ENCODE measurements at regions not wholly inside any gene's neighbourhood (a gene's known extent, or its start where the extent isn't known, plus 50 kb on each side); places are given as distances from the start of the nearest gene placed in this dataset.
"Not testable (repeated sequence)": the region's sequence is repeated elsewhere in the genome, so short reads cannot be mapped to it uniquely, and the experiment has no call there.

- no peak for DNase-seq
Observed at GRCh38 chr4:131603705-131604104, 1545.4 kb upstream of the PCDH10 start.

GRCh38 chr4:131609039-131609438 lies 1540.1 kb upstream of the PCDH10 start:
- no peak for DNase-seq

- not testable (repeated sequence) for DNase-seq
Observed at GRCh38 chr4:131610517-131610916, 1538.6 kb upstream of the PCDH10 start.

DNA sequence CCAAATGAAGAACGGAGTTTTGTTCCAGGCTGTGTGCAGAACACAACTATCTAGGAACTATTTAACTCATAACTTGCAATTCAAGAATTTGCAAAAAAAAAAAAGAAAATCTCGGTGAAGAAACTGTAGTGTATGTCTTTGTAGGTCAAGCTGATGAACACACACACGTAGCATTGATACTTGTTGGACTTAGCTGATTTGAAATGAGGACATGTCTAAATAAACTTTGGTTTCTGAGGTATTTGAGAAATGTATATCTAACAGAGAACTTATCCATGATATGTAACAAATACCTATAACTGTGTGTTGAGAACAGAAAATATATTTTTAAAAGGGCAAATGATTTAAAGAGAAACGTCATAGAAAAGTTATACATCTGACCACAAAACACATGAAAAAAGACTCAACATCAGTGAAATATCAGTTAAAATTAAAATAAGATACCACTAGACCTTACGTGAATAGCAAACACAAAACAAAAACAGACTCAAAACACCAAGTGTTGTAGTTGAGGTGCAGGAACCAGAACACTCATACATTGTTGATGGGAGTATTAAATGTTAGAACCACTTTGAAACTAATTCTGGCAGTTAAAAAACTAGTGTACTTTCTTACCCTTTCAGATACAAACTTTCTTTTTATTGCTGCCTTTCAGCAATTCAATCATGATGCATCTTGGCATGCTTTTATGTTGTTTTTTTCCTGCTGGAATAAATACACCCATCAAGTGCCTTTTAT lies 1535.8 kb upstream of the PCDH10 start:
- DNase-seq: no peak

DNA sequence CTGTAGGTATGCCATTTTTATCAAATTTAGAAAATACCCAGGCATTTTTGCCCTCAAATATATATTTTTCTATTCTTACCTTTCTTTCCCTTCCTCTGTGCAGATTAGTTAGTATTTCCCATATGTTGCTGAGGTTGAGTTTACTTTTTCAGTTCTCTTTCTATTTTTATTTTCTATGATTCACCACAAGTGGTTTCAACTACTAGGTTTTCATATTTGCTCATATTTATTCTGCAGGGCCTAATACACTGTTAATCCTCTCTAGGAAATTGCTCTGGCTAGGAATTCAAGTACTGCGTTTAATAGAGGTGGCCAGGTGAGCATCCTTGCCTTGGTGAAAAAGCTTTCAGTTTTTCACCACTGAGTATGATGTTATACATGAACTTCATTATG lies 1535.3 kb upstream of the PCDH10 start:
- DNase-seq: no peak

- no peak for DNase-seq
Observed at GRCh38 chr4:131632877-131633276, 1516.2 kb upstream of the PCDH10 start.

DNA sequence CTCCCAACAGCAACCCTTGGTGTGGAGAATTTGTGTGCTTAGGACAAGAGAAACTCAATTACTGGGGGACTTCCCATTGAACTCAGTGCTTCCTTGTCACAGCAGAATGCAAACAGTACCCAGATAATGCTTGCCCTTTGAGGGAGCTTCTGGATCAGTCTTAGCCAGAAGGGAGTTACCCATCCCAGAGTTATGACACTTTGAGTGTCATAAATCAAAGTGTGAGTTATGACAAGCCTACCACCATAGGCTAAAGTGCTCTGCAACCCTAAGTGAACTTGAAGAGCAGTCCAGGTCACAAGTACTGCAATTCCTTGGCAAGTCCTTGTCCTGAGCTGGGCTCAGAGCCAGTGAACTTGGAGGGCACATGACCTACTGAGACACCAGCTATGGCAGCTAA lies 1513.9 kb upstream of the PCDH10 start:
- no peak for DNase-seq

DNA sequence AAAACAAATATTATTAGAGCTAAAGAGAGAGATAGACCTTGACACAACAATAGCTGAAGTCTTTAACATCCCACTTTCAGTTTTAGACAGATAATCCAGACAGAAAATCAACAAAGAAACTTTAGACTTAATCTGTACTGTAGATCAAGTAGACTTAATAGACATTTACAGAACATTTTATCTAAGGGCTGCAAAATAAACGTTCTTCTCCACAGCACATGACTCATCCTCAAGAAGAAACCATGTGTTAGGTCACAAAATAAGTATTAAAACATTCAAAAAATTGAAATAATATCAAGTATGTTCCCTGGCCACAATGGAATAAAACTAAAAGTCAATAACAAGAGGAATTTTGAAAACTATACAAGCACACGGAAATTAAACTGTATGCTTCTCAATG lies 1510.3 kb upstream of the PCDH10 start:
- DNase-seq: no peak

- no peak for DNase-seq
Observed at GRCh38 chr4:131644619-131645018, 1504.5 kb upstream of the PCDH10 start.

DNA sequence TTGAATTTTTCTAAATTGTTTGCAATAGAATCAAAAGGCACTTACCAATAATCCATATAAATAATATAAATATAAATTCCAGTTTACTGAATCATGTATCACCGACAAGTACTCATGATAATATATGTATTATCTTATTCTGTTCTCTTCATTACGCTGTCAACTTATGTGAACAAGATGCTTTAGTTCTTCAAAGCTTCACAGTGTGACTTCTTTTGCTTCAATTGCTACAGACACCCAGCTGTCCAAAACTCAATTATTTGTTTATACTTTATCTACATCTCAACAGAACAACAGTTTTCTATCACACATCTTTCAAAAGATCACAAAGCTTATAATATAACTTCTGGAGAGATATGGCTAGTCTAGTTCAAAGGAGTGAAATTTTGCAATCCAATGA lies 1499.9 kb upstream of the PCDH10 start:
- DNase-seq: no peak

DNA sequence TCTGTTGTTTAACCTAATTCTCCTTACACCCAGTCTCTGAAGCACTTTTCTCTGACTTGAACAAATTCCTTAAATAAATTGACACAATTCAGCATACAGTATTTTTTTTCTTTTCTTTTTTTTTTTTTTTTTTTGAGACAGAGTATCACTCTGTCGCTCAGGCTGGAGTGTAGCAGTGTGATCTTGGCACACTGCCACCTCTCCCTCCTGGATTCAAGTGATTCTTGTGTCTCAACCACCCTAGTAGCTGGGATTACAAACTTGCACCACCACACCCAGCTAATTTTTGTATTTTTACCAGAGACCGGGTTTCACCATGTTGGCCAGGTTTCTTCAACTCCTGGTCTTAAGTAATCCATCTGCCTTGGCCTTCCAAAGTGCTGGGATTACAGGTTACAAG lies 1498.1 kb upstream of the PCDH10 start:
- no peak for DNase-seq

DNA sequence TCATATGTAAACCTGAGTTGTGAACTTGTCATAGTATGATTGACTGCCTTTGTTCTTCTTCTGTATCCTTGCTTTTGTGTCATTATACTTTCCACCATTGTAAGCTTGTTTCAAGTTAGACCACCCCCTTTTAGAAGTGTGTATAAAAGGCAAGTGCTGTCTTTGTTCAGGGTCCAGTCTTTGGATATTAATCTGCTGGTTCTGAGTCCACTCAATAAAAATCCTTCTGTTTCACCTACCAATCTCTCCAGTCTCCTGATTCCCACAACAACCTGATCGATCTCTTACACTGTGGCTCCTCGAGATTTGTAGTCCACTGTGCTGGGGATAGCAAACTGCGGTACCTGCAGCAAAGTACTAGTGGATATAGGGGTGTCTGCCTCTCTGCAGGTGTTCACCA lies 1465.8 kb upstream of the PCDH10 start:
- not testable (repeated sequence) for DNase-seq

- no peak for DNase-seq
Observed at GRCh38 chr4:131721883-131722282, 1427.2 kb upstream of the PCDH10 start.

DNA sequence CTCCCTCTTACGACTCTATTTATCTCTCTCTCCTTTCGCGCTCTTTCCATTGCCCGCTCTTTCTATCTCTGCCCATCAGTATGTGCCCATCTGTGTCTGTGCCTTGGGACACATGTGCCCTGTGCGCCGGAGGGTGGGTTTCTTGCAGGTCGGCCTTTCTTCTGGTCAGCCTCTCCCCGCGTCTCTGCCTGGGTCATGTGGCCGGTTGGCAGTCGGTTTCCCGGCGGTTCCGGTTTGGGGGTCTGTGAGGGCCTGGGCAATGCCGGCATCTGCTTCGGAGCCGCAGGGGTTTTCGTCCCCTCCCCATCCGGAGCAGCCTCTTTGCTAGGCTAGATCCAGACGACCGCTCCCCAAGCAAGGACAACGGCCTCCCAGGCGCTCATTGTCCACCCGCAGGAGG lies 1426.0 kb upstream of the PCDH10 start:
- not testable (repeated sequence) for DNase-seq

DNA sequence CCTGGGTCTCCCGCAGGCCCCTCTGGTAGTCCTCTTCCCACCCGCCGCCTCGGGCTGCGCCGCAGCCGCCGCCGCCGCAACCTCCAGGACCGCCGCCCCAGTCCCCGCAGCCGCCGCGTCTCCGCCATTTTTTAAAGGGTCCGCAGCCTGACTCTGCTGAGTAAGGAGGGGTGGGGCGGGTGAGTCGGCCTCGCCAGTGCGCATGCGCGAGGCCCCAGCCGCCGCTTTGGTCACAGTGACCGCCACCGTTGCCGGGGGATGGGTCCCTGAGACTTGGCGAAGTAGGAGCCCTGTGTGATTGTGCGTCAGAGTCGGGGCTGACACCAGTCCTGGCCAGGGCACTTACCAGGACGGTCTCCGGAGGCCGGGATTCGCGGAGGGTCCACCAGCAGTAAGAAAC lies 1424.2 kb upstream of the PCDH10 start:
- DNase-seq: not testable (repeated sequence)

DNA sequence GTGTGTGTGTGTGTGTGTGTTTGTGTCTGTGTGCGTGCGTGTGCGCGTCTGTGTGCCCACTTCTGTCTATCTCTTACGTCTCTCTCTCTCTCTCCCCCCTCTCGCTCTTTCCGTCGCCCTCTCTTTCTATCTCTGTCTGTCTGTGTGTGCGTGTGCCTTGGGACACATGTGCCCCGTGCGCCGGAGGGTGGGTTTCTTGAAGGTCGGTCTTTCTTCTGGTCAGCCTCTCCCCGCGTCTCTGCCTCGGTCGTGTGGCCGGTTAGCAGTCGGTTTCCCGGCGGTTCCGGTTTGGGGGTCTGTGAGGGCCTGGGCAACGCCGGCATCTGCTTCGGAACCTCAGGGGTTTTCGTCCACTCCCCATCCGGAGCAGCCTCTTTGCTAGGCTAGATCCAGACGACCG lies 1423.6 kb upstream of the PCDH10 start:
- DNase-seq: not testable (repeated sequence)

GRCh38 chr4:131726940-131727339 lies 1422.2 kb upstream of the PCDH10 start:
- not testable (repeated sequence) for DNase-seq

DNA sequence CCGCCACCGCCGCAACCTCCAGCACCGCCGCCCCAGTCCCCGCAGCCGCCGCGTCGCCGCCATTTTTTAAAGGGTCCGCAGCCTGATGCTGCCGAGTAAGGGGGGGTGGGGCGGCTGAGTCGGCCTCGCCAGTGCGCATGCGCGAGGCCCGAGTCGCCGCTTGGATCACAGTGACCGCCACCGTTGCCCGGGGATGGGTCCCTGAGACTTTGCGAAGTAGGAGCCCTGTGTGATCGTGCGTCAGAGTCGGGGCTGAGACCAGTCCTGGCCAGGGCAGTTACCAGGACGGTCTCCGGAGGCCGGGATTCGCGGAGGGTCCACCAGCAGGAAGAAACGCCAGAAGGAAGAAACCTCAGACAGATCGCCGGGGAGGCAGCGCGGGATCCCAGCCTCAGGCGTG lies 1421.7 kb upstream of the PCDH10 start:
- not testable (repeated sequence) for DNase-seq

GRCh38 chr4:131729205-131729604 lies 1419.9 kb upstream of the PCDH10 start:
- not testable (repeated sequence) for DNase-seq

- not testable (repeated sequence) for DNase-seq
Observed at GRCh38 chr4:131729716-131730398, 1419.2 kb upstream of the PCDH10 start.

DNA sequence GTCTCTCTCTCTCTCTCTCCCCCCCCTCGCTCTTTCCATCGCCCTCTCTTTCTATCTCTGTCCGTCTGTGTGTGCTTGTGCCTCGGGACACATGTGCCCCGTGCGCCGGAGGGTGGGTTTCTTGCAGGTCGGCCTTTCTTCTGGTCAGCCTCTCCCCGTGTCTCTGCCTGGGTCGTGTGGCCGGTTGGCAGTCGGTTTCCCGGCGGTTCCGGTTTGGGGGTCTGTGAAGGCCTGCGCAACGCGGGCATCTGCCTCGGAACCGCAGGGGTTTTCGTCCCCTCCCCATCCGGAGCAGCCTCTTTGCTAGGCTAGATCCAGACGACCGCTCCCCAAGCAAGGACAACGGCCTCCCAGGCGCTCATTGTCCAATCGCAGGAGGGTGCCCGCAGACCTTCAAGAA lies 1418.5 kb upstream of the PCDH10 start:
- DNase-seq: not testable (repeated sequence)

DNA sequence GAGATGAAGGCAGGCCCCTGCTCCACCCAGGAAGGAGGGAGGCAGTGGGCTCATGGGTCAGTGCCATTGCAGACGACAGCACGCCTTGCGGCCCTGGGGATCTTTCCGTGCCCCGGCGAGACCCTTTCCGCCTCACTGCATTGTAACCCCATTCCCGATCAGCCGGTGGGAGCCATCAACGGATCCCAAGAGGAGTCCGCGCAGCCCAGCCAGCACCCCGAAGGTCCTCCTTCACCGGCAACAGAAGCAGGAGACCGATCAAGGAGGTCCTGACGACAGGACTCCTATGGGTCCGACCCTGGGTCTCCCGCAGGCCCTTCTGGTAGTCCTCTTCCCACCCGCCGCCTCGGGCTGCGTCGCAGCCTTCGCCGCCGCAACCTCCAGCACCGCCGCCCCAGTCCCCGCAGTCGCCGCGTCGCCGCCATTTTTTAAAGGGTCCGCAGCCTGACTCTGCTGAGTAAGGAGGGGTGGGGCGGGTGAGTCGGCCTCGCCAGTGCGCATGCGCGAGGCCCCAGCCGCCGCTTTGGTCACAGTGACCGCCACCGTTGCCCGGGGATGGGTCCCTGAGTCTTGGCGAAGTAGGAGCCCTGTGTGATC lies 1417.0 kb upstream of the PCDH10 start:
- not testable (repeated sequence) for DNase-seq

DNA sequence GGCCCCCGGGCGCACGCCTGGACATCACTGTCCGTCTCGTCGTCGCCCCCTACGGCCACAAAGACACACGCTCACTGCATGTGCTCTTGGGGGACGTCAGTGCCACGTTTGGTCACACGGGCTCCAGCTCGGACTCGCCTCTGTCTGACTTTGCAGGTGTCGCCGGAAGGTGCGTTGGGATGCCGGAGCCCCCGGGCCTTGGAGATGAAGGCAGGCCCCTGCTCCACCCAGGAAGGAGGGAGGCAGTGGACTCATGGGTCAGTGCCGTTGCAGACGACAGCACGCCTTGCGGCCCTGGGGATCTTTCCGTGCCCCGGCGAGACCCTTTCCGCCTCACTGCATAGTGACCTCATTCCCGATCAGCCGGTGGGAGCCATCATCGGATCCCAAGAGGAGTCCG lies 1414.8 kb upstream of the PCDH10 start:
- not testable (repeated sequence) for DNase-seq

DNA sequence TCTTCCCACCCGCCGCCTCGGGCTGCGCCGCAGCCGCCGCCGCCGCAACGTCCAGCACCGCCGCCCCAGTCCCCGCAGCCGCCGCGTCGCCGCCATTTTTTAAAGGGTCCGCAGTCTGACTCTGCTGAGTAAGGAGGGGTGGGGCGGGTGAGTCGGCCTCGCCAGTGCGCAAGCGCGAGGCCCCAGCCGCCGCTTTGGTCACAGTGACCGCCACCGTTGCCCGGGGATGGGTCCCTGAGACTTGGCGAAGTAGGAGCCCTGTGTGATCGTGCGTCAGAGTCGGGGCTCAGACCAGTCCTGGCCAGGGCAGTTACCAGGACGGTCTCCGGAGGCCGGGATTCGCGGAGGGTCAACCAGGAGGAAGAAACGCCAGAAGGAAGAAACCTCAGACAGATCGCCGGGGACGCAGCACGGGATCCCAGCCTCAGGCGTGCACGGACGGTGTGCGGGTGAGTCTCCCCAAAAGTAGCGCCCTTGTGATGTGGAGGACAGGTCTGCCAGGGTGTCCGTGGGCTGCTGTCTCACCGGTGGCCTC lies 1414.2 kb upstream of the PCDH10 start:
- not testable (repeated sequence) for DNase-seq

Data from NCI-H226 (cell line).